Mucosa of rectum (tissue), 2 donors: ENCODE measurements at regions not wholly inside any gene's neighbourhood (a gene's known extent, or its start where the extent isn't known, plus 50 kb on each side); places are given as distances from the start of the nearest gene placed in this dataset.
"Not testable (repeated sequence)": the region's sequence is repeated elsewhere in the genome, so short reads cannot be mapped to it uniquely, and the experiment has no call there.

Experiments
- H3K27ac ChIP-seq, 2 donors: one replicate each; pipeline ENCODE4 v1.7.0; 2013; ENCODE audit warnings: inconsistent platforms in 2 of 2, low read depth in 2 of 2, low read length in 2 of 2
- H3K27me3 ChIP-seq, 2 donors: one replicate each; pipeline ENCODE4 v1.7.0; 2013; ENCODE audit warnings: low read length in 2 of 2; ENCODE audit not compliant: control insufficient read depth in 2 of 2, insufficient read depth in 2 of 2
- H3K36me3 ChIP-seq, 2 donors: one replicate each; pipeline ENCODE4 v1.7.0; 2013; ENCODE audit warnings: low read length in 2 of 2; ENCODE audit not compliant: control insufficient read depth in 2 of 2, insufficient read depth in 2 of 2
- H3K4me1 ChIP-seq, 2 donors: one replicate each; pipeline ENCODE4 v1.7.0; 2013; ENCODE audit warnings: low read length in 2 of 2, mild to moderate bottlenecking in 1 of 2; ENCODE audit not compliant: control insufficient read depth in 2 of 2, insufficient read depth in 2 of 2
- H3K4me3 ChIP-seq, 2 donors: one replicate each; pipeline ENCODE4 v1.7.0; 2013; ENCODE audit warnings: low read length in 2 of 2
- H3K9ac ChIP-seq, 2 donors: one replicate each; pipeline ENCODE4 v1.7.0; 2013; ENCODE audit warnings: low read length in 2 of 2, low read depth in 1 of 2, mild to moderate bottlenecking in 1 of 2
- H3K9me3 ChIP-seq, 2 donors: one replicate each; pipeline ENCODE4 v1.7.0; 2013; ENCODE audit warnings: low read length in 2 of 2; ENCODE audit not compliant: control insufficient read depth in 2 of 2
- donor health status: healthy.
- donor health status: Normal muscosa, but diverticular disease.

DNA sequence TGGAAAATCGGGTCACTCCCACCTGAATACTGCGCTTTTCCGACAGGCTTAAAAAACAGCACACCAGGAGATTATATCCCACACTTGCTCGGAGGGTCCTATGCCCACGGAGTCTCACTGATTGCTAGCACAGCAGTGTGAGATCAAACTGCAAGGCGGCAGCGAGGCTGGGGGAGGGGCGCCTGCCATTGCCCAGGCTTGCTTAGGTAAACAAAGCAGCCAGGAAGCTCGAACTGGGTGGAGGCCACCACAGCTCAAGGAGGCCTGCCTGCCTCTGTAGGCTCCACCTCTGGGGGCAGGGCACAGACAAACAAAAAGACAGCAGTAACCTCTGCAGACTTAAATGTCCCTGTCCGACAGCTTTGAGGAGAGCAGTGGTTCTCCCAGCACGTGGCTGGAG lies 778.7 kb upstream of the HS3ST5 start:
- not testable (repeated sequence) for H3K9me3 ChIP-seq, H3K4me3 ChIP-seq, H3K9ac ChIP-seq, H3K36me3 ChIP-seq, H3K27ac ChIP-seq, H3K4me1 ChIP-seq, H3K27me3 ChIP-seq

DNA sequence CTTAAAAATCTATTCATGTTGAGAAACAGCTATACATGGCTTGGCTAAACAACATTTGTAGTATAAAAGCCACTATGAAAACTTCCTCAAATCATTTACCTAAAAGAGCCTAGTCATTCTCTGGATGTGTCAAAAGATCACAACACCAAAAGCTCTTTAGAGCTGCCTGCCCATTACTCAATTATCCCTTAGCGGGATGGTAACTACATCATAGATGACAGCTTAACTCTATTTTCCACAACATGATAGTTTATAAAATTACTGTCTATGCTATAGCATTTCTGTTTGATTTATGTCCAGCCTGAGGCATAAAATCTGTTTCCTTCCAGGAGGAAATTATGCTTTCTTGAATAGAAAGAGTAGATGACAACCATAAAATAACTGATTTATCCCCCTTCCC lies 777.6 kb upstream of the HS3ST5 start:
- H3K27ac ChIP-seq: no peak overlapping the region
- H3K9me3 ChIP-seq: no peaks in the 10 kb centered on the region
- no peaks in the 10 kb centered on the region for H3K27me3 ChIP-seq
- no peak overlapping the region for H3K9ac ChIP-seq
- no peaks in the 10 kb centered on the region for H3K4me1 ChIP-seq
- no peak overlapping the region for H3K4me3 ChIP-seq
- no peaks in the 10 kb centered on the region for H3K36me3 ChIP-seq

DNA sequence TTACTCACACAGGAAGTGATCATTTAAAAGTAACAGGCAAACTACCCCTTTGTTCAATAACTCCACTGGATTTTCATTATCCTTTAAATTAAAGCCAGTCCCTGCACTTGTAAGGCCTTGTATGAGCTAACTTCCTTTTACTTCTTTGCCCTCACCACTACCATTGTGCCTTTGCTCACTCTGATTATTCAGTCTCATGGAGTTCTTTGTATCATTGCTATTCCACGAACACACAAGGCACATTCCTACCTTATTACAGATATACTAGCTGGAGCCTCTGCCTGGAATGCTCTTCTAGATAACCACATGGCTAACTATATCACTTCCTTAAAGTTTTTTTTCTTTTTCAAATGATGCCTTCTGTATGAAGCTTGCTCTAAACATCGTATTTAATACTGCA lies 748.6 kb upstream of the HS3ST5 start:
- H3K27ac ChIP-seq: no peak overlapping the region

DNA sequence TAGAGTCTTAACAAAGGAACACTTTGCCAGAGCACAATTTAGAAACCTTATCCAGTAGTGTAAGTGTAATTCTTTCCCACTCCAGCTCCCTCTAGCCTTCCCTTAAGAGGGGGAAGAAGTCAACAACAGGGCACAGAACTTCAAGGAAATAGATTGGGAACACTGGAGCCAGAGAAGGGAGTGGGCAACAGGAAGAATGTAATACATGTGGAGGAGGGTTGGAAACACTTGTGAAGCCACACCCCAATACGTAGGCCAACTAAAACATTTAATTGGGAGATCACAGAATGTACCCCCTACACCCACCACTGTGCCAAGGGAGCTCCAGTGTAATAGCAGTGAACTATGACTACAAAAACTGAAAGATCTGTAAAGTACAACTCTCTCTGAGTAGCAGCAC lies 735.7 kb upstream of the HS3ST5 start:
- Histone ChIP-seq H3K27me3 (no peaks in the 10 kb centered on the region), H3K4me1 (no peaks in the 10 kb centered on the region), H3K4me3 (no peak overlapping the region), H3K36me3 (no peaks in the 10 kb centered on the region), H3K9ac (no peak overlapping the region), H3K9me3 (no peaks in the 10 kb centered on the region), H3K27ac (no peak overlapping the region)

More for the DNA sequence above, 748.6 kb upstream of the HS3ST5 start:
- H3K9me3 ChIP-seq: no peaks in the 10 kb centered on the region
- no peak overlapping the region for H3K4me3 ChIP-seq
- no peaks in the 10 kb centered on the region for H3K36me3 ChIP-seq
- no peaks in the 10 kb centered on the region for H3K27me3 ChIP-seq
- no peaks in the 10 kb centered on the region for H3K4me1 ChIP-seq
- H3K9ac ChIP-seq: no peak overlapping the region

DNA sequence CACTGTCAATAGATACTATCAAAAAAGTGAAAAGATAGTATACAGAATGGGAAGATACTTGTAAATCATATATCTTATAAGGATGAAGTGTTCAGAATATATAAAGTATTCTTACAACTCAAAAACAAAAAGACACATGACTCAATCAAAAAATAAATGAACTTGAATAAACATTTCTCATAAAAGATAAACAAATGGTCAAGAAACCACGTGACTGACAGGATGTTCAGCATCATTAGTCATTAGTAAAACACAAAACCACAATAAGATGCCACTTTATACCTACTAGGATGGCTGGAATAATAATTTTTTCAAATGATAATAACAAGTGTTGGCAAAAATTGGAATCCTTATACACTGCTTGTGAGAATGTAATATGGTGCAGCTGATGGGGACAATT lies 729.1 kb upstream of the HS3ST5 start:
- Histone ChIP-seq H3K4me3 (no peak overlapping the region), H3K27ac (no peak overlapping the region), H3K36me3 (no peaks in the 10 kb centered on the region), H3K9me3 (no peaks in the 10 kb centered on the region), H3K4me1 (no peaks in the 10 kb centered on the region), H3K9ac (no peak overlapping the region), H3K27me3 (no peaks in the 10 kb centered on the region)

- Histone ChIP-seq H3K9ac (no peak overlapping the region), H3K36me3 (no peaks in the 10 kb centered on the region), H3K4me1 (no peaks in the 10 kb centered on the region), H3K27me3 (no peaks in the 10 kb centered on the region), H3K27ac (no peak overlapping the region), H3K4me3 (no peak overlapping the region), H3K9me3 (no peaks in the 10 kb centered on the region)
These were observed 725.0 kb upstream of the HS3ST5 start for GRCh38 chr6:115067690-115068447.

GRCh38 chr6:115064680-115065079 lies 721.9 kb upstream of the HS3ST5 start:
- no peaks in the 10 kb centered on the region for H3K4me1 ChIP-seq
- H3K9ac ChIP-seq: no peak overlapping the region
- no peak overlapping the region for H3K4me3 ChIP-seq
- H3K27ac ChIP-seq: no peak overlapping the region
- H3K27me3 ChIP-seq: no peaks in the 10 kb centered on the region
- H3K9me3 ChIP-seq: no peaks in the 10 kb centered on the region
- no peaks in the 10 kb centered on the region for H3K36me3 ChIP-seq

- Histone ChIP-seq H3K27me3 (no peaks in the 10 kb centered on the region), H3K27ac (no peak overlapping the region), H3K4me1 (no peaks in the 10 kb centered on the region), H3K9ac (no peak overlapping the region), H3K36me3 (no peaks in the 10 kb centered on the region), H3K4me3 (no peak overlapping the region), H3K9me3 (no peaks in the 10 kb centered on the region)
These were observed 717.8 kb upstream of the HS3ST5 start for GRCh38 chr6:115060581-115060980.

GRCh38 chr6:115058414-115059211 lies 715.8 kb upstream of the HS3ST5 start:
- Histone ChIP-seq H3K4me1 (no peaks in the 10 kb centered on the region), H3K27me3 (no peaks in the 10 kb centered on the region), H3K4me3 (no peak overlapping the region), H3K27ac (no peak overlapping the region), H3K9me3 (no peaks in the 10 kb centered on the region), H3K9ac (no peak overlapping the region), H3K36me3 (no peaks in the 10 kb centered on the region)

- H3K4me3 ChIP-seq: no peak overlapping the region
- H3K9me3 ChIP-seq: no peaks in the 10 kb centered on the region
- H3K9ac ChIP-seq: no peak overlapping the region
- H3K4me1 ChIP-seq: no peaks in the 10 kb centered on the region
- H3K36me3 ChIP-seq: no peaks in the 10 kb centered on the region
- no peak overlapping the region for H3K27ac ChIP-seq
- no peaks in the 10 kb centered on the region for H3K27me3 ChIP-seq
These were observed 712.8 kb upstream of the HS3ST5 start for GRCh38 chr6:115055579-115055978.
